Keratinocyte (primary cell): ENCODE measurements at regions not wholly inside any gene's neighbourhood (a gene's known extent, or its start where the extent isn't known, plus 50 kb on each side); places are given as distances from the start of the nearest gene placed in this dataset.

Source experiments
- EZH2 ChIP-seq: IDR thresholded peaks from one replicate; pipeline ENCODE4 v1.6.1; 2012; ENCODE audit warnings: inconsistent platforms, mild to moderate bottlenecking, low read length, moderate library complexity
- TF ChIP-seq, protein P1 (sequence below), 3 experiments: IDR thresholded peaks in 1 of 3; conservative IDR thresholded peaks in 1 of 3; optimal IDR thresholded peaks in 1 of 3; 2 replicates in 2 of 3; 3 replicates in 1 of 3; pipeline versions ENCODE3 to v1.5.1; 2011; ENCODE audit warnings: low read length in 3 of 3, mild to moderate bottlenecking in 3 of 3, moderate library complexity in 2 of 3, control low read depth in 1 of 3, inconsistent platforms in 1 of 3; ENCODE audit not compliant: insufficient read depth in 2 of 3; ENCODE audit errors: extremely low read depth in 1 of 3

DNA sequence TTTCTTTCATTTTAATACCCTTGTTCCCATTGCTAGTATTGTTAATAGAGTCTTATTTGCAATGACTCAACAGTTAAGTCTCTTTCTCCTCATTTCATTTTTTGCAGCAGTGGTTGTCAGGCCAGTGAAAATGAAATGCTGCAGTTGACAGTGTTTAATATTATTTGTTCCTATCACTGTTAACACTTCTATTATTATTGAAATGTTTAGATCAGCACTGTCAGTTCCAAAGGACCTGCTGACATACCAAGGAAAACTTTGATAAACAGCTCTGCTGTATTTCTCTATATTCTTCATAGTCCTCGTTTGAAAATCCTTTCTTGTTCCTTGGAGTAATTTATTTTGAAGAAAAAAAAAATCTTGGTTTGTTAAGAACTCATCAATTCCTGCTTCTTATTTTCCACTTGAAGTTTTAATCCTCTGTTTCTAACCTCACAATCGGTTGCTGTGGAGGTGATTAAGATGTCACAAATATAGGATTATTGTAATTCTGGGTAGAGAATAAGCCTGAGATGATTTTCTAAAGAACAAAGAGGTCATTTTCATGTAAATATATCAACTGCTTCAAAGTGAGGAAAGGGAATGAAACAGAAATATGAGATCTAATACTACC lies 1065.9 kb upstream of the CITED2 start:
- TF ChIP-seq, protein P1, sequence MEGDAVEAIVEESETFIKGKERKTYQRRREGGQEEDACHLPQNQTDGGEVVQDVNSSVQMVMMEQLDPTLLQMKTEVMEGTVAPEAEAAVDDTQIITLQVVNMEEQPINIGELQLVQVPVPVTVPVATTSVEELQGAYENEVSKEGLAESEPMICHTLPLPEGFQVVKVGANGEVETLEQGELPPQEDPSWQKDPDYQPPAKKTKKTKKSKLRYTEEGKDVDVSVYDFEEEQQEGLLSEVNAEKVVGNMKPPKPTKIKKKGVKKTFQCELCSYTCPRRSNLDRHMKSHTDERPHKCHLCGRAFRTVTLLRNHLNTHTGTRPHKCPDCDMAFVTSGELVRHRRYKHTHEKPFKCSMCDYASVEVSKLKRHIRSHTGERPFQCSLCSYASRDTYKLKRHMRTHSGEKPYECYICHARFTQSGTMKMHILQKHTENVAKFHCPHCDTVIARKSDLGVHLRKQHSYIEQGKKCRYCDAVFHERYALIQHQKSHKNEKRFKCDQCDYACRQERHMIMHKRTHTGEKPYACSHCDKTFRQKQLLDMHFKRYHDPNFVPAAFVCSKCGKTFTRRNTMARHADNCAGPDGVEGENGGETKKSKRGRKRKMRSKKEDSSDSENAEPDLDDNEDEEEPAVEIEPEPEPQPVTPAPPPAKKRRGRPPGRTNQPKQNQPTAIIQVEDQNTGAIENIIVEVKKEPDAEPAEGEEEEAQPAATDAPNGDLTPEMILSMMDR (optimal IDR thresholded peaks at IDR 0.05 in 1 of 3, IDR thresholded peaks at IDR 0.05 in 1 of 3, conservative IDR thresholded peaks at IDR 0.05 in 1 of 3; ENCODE audit: extremely low read depth in 1 of 3, insufficient read depth in 2 of 3, low read length in 3 of 3) = no peak
- no peak for TF ChIP-seq EZH2
